Neural cell (in vitro differentiated cells): ENCODE measurements at regions not wholly inside any gene's neighbourhood (a gene's known extent, or its start where the extent isn't known, plus 50 kb on each side); places are given as distances from the start of the nearest gene placed in this dataset.

Experiments
- EP300 ChIP-seq: fragments of 450-650 bp; conservative IDR thresholded peaks from 2 replicates; pipeline ENCODE4 v1.6.1; 2014; ENCODE audit warnings: antibody characterized with exemption, mild to moderate bottlenecking, moderate library complexity; ENCODE audit not compliant: poor library complexity, severe bottlenecking
- POLR2AphosphoS5 ChIP-seq: IDR thresholded peaks from 2 replicates; pipeline ENCODE4 v1.6.1; 2012
- TF ChIP-seq, protein P1 (sequence below): fragments of 450-650 bp; IDR thresholded peaks from 2 replicates; pipeline ENCODE4 v1.5.1; 2014; ENCODE audit warnings: antibody characterized with exemption, mild to moderate bottlenecking, moderate library complexity; ENCODE audit not compliant: poor library complexity, severe bottlenecking

GRCh38 chr14:46352844-46353243 is 298.7 kb downstream of the RPL10L start:
- TF ChIP-seq, protein P1, sequence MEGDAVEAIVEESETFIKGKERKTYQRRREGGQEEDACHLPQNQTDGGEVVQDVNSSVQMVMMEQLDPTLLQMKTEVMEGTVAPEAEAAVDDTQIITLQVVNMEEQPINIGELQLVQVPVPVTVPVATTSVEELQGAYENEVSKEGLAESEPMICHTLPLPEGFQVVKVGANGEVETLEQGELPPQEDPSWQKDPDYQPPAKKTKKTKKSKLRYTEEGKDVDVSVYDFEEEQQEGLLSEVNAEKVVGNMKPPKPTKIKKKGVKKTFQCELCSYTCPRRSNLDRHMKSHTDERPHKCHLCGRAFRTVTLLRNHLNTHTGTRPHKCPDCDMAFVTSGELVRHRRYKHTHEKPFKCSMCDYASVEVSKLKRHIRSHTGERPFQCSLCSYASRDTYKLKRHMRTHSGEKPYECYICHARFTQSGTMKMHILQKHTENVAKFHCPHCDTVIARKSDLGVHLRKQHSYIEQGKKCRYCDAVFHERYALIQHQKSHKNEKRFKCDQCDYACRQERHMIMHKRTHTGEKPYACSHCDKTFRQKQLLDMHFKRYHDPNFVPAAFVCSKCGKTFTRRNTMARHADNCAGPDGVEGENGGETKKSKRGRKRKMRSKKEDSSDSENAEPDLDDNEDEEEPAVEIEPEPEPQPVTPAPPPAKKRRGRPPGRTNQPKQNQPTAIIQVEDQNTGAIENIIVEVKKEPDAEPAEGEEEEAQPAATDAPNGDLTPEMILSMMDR, result no peak
- TF ChIP-seq POLR2AphosphoS5 (no peak), EP300 (no peak)
